ENCODE measurements at regions not wholly inside any gene's neighbourhood (a gene's known extent, or its start where the extent isn't known, plus 50 kb on each side); places are given as distances from the start of the nearest gene placed in this dataset.

DNA sequence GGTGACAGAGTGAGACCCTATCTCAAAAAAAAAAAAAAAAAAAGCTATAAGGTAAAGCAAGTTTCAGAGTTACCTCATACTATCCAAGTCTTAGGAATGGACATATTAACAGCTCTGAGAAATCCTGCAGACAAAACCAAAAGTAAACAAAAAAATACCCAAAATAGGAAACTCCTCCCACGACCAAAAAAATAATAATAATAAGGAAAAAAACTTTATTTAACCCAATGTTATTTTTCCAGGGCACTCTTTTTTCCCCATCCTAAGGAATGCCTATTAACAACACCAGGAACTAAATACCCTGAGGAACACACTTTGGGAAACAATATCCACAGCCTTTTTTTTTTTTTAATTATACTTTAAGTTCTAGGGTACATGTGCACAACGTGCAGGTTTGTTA is 135.5 kb upstream of the CCND2 start:
- TF ChIP-seq POLR2AphosphoS5 (IDR thresholded peaks at IDR 0.05) (no peak), POLR2A (IDR thresholded peaks at IDR 0.05) (no peak), EP300 (IDR thresholded peaks at IDR 0.05) (no peak)
- TF ChIP-seq, protein P1, sequence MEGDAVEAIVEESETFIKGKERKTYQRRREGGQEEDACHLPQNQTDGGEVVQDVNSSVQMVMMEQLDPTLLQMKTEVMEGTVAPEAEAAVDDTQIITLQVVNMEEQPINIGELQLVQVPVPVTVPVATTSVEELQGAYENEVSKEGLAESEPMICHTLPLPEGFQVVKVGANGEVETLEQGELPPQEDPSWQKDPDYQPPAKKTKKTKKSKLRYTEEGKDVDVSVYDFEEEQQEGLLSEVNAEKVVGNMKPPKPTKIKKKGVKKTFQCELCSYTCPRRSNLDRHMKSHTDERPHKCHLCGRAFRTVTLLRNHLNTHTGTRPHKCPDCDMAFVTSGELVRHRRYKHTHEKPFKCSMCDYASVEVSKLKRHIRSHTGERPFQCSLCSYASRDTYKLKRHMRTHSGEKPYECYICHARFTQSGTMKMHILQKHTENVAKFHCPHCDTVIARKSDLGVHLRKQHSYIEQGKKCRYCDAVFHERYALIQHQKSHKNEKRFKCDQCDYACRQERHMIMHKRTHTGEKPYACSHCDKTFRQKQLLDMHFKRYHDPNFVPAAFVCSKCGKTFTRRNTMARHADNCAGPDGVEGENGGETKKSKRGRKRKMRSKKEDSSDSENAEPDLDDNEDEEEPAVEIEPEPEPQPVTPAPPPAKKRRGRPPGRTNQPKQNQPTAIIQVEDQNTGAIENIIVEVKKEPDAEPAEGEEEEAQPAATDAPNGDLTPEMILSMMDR (IDR thresholded peaks at IDR 0.05), result no peak
- no peak overlapping the region for H3K27ac ChIP-seq
- 84% methylated on average over 2 of the region's 2 CpGs for WGBS
- no peak overlapping the region for H3K4me3 ChIP-seq
- no peaks in the 10 kb centered on the region for H3K36me3 ChIP-seq
- peaks cover 4% of the 10 kb centered on the region for H3K27me3 ChIP-seq
- no peak for DNase-seq (ENCODE audit: low spot score in 2 of 2)
- no peaks in the 10 kb centered on the region for H3K9me3 ChIP-seq
- H3K4me1 ChIP-seq, result peaks cover 5% of the 10 kb centered on the region

DNA sequence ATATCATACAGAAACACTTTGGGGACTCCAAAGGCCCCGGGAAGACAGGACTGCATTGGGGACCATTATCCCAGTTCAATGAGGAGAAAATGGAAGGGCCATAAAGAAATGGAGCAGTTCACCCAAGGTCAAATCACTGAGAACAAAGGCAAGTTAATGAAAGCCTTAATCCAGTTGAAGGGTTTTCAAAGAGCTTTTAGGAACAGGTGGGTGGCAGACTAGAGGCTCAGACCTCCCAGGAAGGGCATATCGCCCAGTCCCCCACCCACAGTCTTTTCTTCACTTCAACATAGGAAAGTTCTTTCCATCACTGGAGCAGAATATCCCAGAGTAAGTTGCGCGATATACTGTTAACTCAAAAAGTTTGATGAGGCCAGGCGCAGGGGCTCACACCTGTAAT is 136.1 kb upstream of the CCND2 start:
- Histone ChIP-seq H3K27me3 (peaks cover 4% of the 10 kb centered on the region), H3K9me3 (no peaks in the 10 kb centered on the region), H3K4me1 (peaks cover 5% of the 10 kb centered on the region), H3K27ac (no peak overlapping the region), H3K36me3 (no peaks in the 10 kb centered on the region), H3K4me3 (no peak overlapping the region)
- 79% methylated on average over 5 of the region's 5 CpGs for WGBS
- no peak for DNase-seq (ENCODE audit: low spot score in 2 of 2)
- TF ChIP-seq EP300 (IDR thresholded peaks at IDR 0.05) (no peak), POLR2A (IDR thresholded peaks at IDR 0.05) (no peak), POLR2AphosphoS5 (IDR thresholded peaks at IDR 0.05) (no peak)
- TF ChIP-seq, protein P1 (IDR thresholded peaks at IDR 0.05), result no peak

DNA sequence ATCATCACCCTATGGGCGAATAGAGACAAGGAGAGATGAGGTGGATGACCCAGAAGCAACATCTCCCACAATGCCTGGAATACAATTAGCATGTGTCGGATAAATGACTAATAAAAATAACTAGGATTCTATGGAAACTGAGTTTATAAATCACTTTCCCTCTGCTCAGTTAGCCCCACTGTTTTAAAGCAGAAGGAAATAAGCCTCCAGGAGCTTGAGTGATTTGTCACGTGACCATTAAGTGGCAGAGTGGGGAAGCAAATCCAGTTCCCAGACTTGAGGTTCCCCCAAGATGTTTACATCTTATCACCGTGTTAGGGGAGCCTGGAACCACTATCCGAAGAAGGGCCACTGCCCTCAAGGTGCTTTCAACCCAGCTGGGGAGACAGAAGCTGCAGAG is 136.5 kb upstream of the CCND2 start:
- DNase-seq (ENCODE audit: low spot score in 2 of 2), result no peak
- no peaks in the 10 kb centered on the region for H3K9me3 ChIP-seq
- H3K4me1 ChIP-seq, result peaks cover 5% of the 10 kb centered on the region
- TF ChIP-seq, protein P1 (IDR thresholded peaks at IDR 0.05), result no peak
- TF ChIP-seq POLR2AphosphoS5 (IDR thresholded peaks at IDR 0.05), result no peak
- no peak for TF ChIP-seq EP300 (IDR thresholded peaks at IDR 0.05)
- TF ChIP-seq POLR2A (IDR thresholded peaks at IDR 0.05), result no peak
- H3K36me3 ChIP-seq, result no peaks in the 10 kb centered on the region
- H3K27me3 ChIP-seq, result peaks cover 4% of the 10 kb centered on the region
- H3K4me3 ChIP-seq, result no peak overlapping the region
- no peak overlapping the region for H3K27ac ChIP-seq
- WGBS, result 72% methylated on average over 5 of the region's 5 CpGs

DNA sequence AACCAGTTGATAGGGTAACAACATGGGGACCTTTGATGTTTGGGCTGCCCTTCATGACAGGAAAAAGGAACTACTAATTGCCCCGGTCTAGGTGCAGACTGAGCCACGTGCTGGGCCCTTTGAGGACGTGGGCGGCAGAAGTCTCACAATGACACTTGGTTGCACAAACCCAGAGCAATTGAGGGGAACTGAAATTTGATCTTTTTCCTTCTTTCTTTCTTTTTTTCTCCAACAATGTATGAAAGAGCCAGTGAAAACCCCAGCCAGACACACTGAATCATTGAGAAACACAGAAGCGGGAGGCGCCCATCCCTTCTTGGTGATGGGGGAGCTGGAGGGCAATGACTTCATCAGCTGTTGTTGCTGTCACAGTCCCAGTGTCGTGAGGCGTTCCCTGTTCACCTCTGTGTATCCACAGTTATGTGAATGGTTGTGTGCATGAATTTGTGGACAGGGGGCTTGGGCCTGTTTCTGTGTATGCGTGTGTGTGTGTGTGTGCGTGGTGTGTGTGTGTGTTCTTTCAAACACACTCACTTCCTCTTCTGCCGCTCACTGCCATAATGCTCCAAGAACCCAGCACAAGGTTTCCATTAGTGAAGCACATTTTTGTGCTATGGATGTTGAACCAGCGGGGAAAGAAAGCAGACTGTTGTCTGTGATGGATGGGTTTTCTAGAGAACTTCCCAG is 137.5 kb upstream of the CCND2 start:
- Histone ChIP-seq H3K27me3 (peaks cover 4% of the 10 kb centered on the region), H3K36me3 (no peaks in the 10 kb centered on the region), H3K27ac (no peak overlapping the region), H3K4me3 (no peak overlapping the region), H3K9me3 (no peaks in the 10 kb centered on the region), H3K4me1 (no peaks in the 10 kb centered on the region)
- TF ChIP-seq POLR2A (IDR thresholded peaks at IDR 0.05), result no peak
- TF ChIP-seq, protein P1 (IDR thresholded peaks at IDR 0.05), result no peak
- TF ChIP-seq EP300 (IDR thresholded peaks at IDR 0.05), result no peak
- no peak for TF ChIP-seq POLR2AphosphoS5 (IDR thresholded peaks at IDR 0.05)
- 55% methylated on average over 12 of the region's 12 CpGs for WGBS
- DNase-seq (ENCODE audit: low spot score in 2 of 2), result peak in 1 of 2 donors; percentile 67

DNA sequence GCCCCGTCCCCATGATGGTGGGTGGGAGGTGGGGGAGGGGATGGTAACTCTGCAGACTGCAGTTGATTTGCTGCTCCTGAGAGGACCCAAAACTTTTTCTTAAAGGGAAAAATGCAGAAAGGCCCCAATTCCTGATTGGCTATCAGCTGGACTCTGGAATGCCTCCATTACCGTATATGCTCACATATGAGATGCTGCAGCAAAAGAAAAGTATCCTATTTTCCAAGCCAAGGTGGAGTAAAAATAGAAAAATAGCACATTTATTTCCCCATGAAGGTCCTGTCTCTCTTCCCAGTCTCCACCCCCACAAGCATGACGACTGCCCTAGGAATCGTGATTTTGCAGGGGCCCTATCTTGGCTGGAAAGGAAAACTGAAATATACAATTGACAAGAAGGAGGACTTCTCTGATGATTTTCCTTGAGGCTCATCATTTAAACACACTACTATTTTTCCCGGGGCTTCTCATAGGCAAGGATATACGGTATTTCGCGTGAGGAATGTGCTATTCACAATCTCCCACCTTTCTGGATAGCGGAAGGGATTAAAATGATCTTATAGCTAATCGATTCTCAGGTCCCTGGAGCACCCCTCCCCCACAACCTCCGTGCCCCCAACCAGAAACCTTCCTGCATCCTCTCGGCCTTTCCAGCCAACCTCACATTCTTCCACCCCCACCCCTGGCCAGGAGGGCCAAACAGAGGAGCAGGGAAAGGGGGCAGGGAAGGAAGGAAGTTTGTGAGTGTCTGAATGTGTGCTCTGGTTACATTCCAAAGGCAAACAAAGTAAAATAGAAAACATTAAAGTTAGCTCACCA is 138.9 kb upstream of the CCND2 start:
- Histone ChIP-seq H3K4me1 (no peaks in the 10 kb centered on the region), H3K27ac (no peak overlapping the region), H3K27me3 (peaks cover 4% of the 10 kb centered on the region), H3K9me3 (no peaks in the 10 kb centered on the region), H3K4me3 (no peak overlapping the region), H3K36me3 (no peaks in the 10 kb centered on the region)
- no peak for DNase-seq (ENCODE audit: low spot score in 2 of 2)
- 60% methylated on average over 12 of the region's 12 CpGs for WGBS
- TF ChIP-seq POLR2A (IDR thresholded peaks at IDR 0.05) (no peak), POLR2AphosphoS5 (IDR thresholded peaks at IDR 0.05) (no peak), EP300 (IDR thresholded peaks at IDR 0.05) (no peak)
- TF ChIP-seq, protein P1 (IDR thresholded peaks at IDR 0.05), result no peak

Data from suprapubic skin (tissue), 4 donors.